HepG2 (cell line): ENCODE measurements at regions not wholly inside any gene's neighbourhood (a gene's known extent, or its start where the extent isn't known, plus 50 kb on each side); places are given as distances from the start of the nearest gene placed in this dataset.

Experiments
- ARNT2 ChIP-seq: sonication (generic); formaldehyde crosslinking; IDR thresholded peaks from 2 replicates; pipeline ENCODE4 v1.8.0; 2022; ENCODE audit warnings: mild to moderate bottlenecking, low read depth, missing genetic modification reagents, moderate library complexity
- BATF2 ChIP-seq: sonication (generic); formaldehyde crosslinking; IDR thresholded peaks from 2 replicates; pipeline ENCODE4 v1.8.0; 2022; ENCODE audit warnings: mild to moderate bottlenecking, missing genetic modification reagents, moderate library complexity
- CBX1 ChIP-seq: IDR thresholded peaks from one replicate; pipeline ENCODE4 v1.6.1; 2016; ENCODE audit warnings: antibody characterized with exemption, low read depth
- CEBPG ChIP-seq: IDR thresholded peaks from 2 replicates; pipeline ENCODE4 v1.6.1; 2016
- HNRNPH1 ChIP-seq: fragments of 200-400 bp; formaldehyde crosslinking; optimal IDR thresholded peaks from 2 replicates; pipeline ENCODE3; 2017; ENCODE audit warnings: mild to moderate bottlenecking, low read depth, low read length
- KAT7 ChIP-seq: IDR thresholded peaks from 2 replicates; pipeline ENCODE4 v1.6.1; 2018; ENCODE audit warnings: borderline replicate concordance, missing compliant biosample characterization
- KMT2A ChIP-seq: sonication (generic); formaldehyde crosslinking; IDR thresholded peaks from 2 replicates; pipeline ENCODE4 v1.4.0; 2020; ENCODE audit warnings: missing genetic modification reagents
- MEIS2 ChIP-seq: sonication (generic); formaldehyde crosslinking; IDR thresholded peaks from 2 replicates; pipeline ENCODE4 v1.9.0; 2021; ENCODE audit warnings: mild to moderate bottlenecking, missing genetic modification reagents
- NR2C2 ChIP-seq: sonication (generic); formaldehyde crosslinking; IDR thresholded peaks from 2 replicates; pipeline ENCODE4 v1.4.0; 2020; ENCODE audit warnings: missing genetic modification reagents, mild to moderate bottlenecking, moderate library complexity, borderline replicate concordance
- ONECUT2 ChIP-seq: sonication (generic); formaldehyde crosslinking; IDR thresholded peaks from 2 replicates; pipeline ENCODE4 v1.4.0; 2020; ENCODE audit warnings: missing genetic modification reagents
- PRDM4 ChIP-seq: sonication (generic); formaldehyde crosslinking; IDR thresholded peaks from 2 replicates; pipeline ENCODE4 v1.9.0; 2021; ENCODE audit warnings: missing genetic modification reagents, borderline replicate concordance
- RBM22 ChIP-seq: fragments of 200-400 bp; formaldehyde crosslinking; optimal IDR thresholded peaks from 2 replicates; pipeline ENCODE3; 2017; ENCODE audit warnings: mild to moderate bottlenecking, low read length, moderate library complexity
- SP4 ChIP-seq: sonication (generic); formaldehyde crosslinking; IDR thresholded peaks from 2 replicates; pipeline ENCODE4 v1.8.1; 2023; ENCODE audit warnings: mild to moderate bottlenecking, missing genetic modification reagents
- SRY ChIP-seq: sonication (generic); formaldehyde crosslinking; IDR thresholded peaks from 2 replicates; pipeline ENCODE4 v1.8.0; 2022; ENCODE audit warnings: mild to moderate bottlenecking, missing genetic modification reagents
- TAF1 ChIP-seq: sonication (generic); formaldehyde crosslinking; IDR thresholded peaks from 2 replicates; pipeline ENCODE4 v1.4.0; 2020; ENCODE audit warnings: missing genetic modification reagents
- ZBTB39 ChIP-seq: sonication (generic); formaldehyde crosslinking; IDR thresholded peaks from 2 replicates; pipeline ENCODE4 v1.5.0; 2020; ENCODE audit warnings: missing genetic modification reagents
- ZNF513 ChIP-seq: sonication (generic); formaldehyde crosslinking; conservative IDR thresholded peaks from 2 replicates; pipeline ENCODE4 v1.5.0; 2020; ENCODE audit warnings: missing genetic modification reagents
- ZNF530 ChIP-seq: sonication (generic); formaldehyde crosslinking; IDR thresholded peaks from 2 replicates; pipeline ENCODE4 v1.5.0; 2020; ENCODE audit warnings: low read depth, mild to moderate bottlenecking, missing genetic modification reagents
- TF ChIP-seq, protein P1 (sequence below): sonication (generic); formaldehyde crosslinking; IDR thresholded peaks from 2 replicates; pipeline ENCODE4 v1.8.0; 2022; ENCODE audit warnings: mild to moderate bottlenecking, missing genetic modification reagents, moderate library complexity
- TF ChIP-seq, protein P2 (sequence below): IDR thresholded peaks from 2 replicates; pipeline ENCODE4 v1.6.1; 2016

GRCh38 chr2:44087036-44087713 lies 81.5 kb upstream of the PPM1B start (continued):
- no peak for TF ChIP-seq KMT2A (CRISPR knock-in tag)
- peak; percentile 60; the same call in 1 of the 2 replicates for TF ChIP-seq ARNT2 (CRISPR knock-in tag)
- TF ChIP-seq ZNF513 (CRISPR knock-in tag) = no peak; the same call in 1 of the 2 replicates
- TF ChIP-seq MEIS2 = peak; percentile 24; the same call in 1 of the 2 replicates
- TF ChIP-seq ZBTB39 = no peak
- TF ChIP-seq BATF2 (CRISPR knock-in tag) = no peak
- no peak for TF ChIP-seq NR2C2 (CRISPR knock-in tag)
- peak; percentile 40 for TF ChIP-seq CBX1
- no peak for TF ChIP-seq RBM22
- no peak for TF ChIP-seq SRY (CRISPR knock-in tag)
- TF ChIP-seq, protein P1, sequence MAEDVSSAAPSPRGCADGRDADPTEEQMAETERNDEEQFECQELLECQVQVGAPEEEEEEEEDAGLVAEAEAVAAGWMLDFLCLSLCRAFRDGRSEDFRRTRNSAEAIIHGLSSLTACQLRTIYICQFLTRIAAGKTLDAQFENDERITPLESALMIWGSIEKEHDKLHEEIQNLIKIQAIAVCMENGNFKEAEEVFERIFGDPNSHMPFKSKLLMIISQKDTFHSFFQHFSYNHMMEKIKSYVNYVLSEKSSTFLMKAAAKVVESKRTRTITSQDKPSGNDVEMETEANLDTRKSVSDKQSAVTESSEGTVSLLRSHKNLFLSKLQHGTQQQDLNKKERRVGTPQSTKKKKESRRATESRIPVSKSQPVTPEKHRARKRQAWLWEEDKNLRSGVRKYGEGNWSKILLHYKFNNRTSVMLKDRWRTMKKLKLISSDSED (CRISPR knock-in tag) = no peak
- peak; percentile 69; the same call in 1 of the 2 replicates for TF ChIP-seq KAT7
- no peak for TF ChIP-seq HNRNPH1
- TF ChIP-seq PRDM4 (CRISPR knock-in tag) = no peak
- peak; percentile 61 for TF ChIP-seq CEBPG (CRISPR knock-in tag)
- no peak for TF ChIP-seq ONECUT2 (CRISPR knock-in tag)
- no peak for TF ChIP-seq ZNF530 (CRISPR knock-in tag)
- TF ChIP-seq, protein P2, sequence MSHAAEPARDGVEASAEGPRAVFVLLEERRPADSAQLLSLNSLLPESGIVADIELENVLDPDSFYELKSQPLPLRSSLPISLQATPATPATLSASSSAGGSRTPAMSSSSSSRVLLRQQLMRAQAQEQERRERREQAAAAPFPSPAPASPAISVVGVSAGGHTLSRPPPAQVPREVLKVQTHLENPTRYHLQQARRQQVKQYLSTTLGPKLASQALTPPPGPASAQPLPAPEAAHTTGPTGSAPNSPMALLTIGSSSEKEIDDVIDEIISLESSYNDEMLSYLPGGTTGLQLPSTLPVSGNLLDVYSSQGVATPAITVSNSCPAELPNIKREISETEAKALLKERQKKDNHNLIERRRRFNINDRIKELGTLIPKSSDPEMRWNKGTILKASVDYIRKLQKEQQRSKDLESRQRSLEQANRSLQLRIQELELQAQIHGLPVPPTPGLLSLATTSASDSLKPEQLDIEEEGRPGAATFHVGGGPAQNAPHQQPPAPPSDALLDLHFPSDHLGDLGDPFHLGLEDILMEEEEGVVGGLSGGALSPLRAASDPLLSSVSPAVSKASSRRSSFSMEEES (CRISPR knock-in tag) = peak; percentile 73
- TF ChIP-seq TAF1 (CRISPR knock-in tag) = no peak
- 0 out of 2 replicates have a peak, but pooled peaks have one; percentile 42 for TF ChIP-seq SP4 (CRISPR knock-in tag)
